ENCODE measurements at regions not wholly inside any gene's neighbourhood (a gene's known extent, or its start where the extent isn't known, plus 50 kb on each side); places are given as distances from the start of the nearest gene placed in this dataset.

DNA sequence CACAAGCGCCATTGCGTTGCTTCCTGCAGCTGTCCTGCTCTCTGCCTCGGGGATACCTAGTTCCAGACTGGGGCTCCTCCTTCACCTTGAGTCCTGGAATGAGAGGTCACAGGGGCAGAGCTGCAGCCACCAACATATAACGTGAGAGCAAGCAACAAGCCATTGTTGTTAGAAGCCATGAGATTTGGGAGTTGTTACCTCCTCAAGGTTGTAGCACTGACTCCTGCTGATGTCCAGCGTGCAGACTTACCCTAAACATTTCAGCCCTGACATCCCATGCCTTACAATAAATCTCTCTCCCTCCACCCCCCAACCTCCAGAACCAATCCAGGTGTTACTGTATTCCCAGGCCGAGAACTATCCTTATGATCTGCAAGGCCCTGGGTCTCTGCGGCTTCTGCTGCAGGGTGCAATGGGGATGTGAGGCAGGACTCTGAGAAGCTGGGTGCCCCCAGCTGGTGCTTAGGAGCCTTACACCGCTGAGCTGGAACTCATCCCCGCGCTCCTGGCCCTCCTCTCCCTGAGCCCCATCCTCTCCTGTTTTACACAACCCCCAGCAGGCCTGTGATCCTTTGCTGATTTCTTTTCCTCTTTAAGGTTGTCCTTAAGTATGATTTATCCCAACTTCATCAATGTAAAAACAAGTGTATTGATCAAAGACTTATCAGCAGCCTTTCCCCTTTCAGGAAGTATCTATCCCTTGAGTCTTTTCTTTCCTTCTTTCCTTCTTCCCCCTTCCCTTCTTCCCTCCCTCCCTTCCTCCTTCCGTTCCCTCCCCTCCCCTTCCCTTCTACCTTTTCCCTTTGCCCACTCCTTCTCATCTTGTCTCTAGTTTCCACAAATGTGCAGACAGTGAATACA is 84.2 kb upstream of the ABHD2 start (continued):
- TF ChIP-seq, protein P1, sequence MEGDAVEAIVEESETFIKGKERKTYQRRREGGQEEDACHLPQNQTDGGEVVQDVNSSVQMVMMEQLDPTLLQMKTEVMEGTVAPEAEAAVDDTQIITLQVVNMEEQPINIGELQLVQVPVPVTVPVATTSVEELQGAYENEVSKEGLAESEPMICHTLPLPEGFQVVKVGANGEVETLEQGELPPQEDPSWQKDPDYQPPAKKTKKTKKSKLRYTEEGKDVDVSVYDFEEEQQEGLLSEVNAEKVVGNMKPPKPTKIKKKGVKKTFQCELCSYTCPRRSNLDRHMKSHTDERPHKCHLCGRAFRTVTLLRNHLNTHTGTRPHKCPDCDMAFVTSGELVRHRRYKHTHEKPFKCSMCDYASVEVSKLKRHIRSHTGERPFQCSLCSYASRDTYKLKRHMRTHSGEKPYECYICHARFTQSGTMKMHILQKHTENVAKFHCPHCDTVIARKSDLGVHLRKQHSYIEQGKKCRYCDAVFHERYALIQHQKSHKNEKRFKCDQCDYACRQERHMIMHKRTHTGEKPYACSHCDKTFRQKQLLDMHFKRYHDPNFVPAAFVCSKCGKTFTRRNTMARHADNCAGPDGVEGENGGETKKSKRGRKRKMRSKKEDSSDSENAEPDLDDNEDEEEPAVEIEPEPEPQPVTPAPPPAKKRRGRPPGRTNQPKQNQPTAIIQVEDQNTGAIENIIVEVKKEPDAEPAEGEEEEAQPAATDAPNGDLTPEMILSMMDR (IDR thresholded peaks at IDR 0.05; ENCODE audit: control extremely low read depth in 1 of 3, insufficient read depth in 1 of 3, low read depth in 1 of 3, low read length in 3 of 3) = peak; percentile 71 to 79 (median 74)
- no peak for TF ChIP-seq HDAC2 (IDR thresholded peaks at IDR 0.05; ENCODE audit: borderline replicate concordance in 1 of 2, low read depth in 2 of 2, low read length in 2 of 2)
- TF ChIP-seq PHF8 (conservative IDR thresholded peaks at IDR 0.05; ENCODE audit: low read depth, low read length) = no peak
- TF ChIP-seq SRF (IDR thresholded peaks at IDR 0.05; ENCODE audit: low read depth, low read length) = no peak
- TF ChIP-seq BACH1 (IDR thresholded peaks at IDR 0.05; ENCODE audit: low read length) = no peak
- TF ChIP-seq CHD1 (IDR thresholded peaks at IDR 0.05; ENCODE audit: low read depth, low read length) = no peak
- TF ChIP-seq, protein P2, sequence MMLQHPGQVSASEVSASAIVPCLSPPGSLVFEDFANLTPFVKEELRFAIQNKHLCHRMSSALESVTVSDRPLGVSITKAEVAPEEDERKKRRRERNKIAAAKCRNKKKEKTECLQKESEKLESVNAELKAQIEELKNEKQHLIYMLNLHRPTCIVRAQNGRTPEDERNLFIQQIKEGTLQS (IDR thresholded peaks at IDR 0.05; ENCODE audit: insufficient read depth, low read depth, low read length) = no peak
- TF ChIP-seq NANOG (IDR thresholded peaks at IDR 0.05; ENCODE audit: insufficient read depth, low read depth, low read length, poor library complexity, severe bottlenecking) = no peak
- peak; percentile 23; the same call in 1 of the 2 replicates for TF ChIP-seq YY1 (IDR thresholded peaks at IDR 0.05; ENCODE audit: low read depth, low read length)
- no peak for TF ChIP-seq POLR2AphosphoS5 (IDR thresholded peaks at IDR 0.05; ENCODE audit: low read depth, low read length)
- TF ChIP-seq ZNF274 (IDR thresholded peaks at IDR 0.05; ENCODE audit: borderline replicate concordance, extremely low read depth, low read length) = no peak
- no peak for TF ChIP-seq SUZ12 (IDR thresholded peaks at IDR 0.05; ENCODE audit: low read length)
- no peak for TF ChIP-seq SP4 (IDR thresholded peaks at IDR 0.05; ENCODE audit: low read length)
- no peak for TF ChIP-seq RFX5 (IDR thresholded peaks at IDR 0.05; ENCODE audit: borderline replicate concordance, low read depth, low read length)

Data from H1 (cell line).